ENCODE measurements at regions not wholly inside any gene's neighbourhood (a gene's known extent, or its start where the extent isn't known, plus 50 kb on each side); places are given as distances from the start of the nearest gene placed in this dataset.

DNA sequence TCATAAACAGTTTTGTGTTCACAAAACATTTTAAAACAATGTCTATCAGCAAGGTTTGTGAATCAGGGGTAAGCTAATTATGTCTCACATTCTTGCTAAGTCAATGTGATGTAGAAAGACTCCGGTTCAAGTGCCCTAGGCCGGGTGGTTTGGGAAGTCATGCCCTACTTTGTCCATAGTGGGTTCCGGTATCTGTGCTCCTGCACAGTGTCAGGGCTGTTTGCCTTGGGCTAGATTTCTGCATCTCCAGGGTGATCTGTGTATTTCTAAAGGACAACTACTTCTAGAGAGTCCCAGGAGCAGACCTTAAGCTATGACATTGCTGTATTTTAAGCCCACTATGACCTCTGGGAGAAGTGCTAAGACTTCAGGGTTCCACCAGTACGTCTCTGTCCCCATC, 504.1 kb downstream of the PLXNA4 start:
- TF ChIP-seq, protein P1, sequence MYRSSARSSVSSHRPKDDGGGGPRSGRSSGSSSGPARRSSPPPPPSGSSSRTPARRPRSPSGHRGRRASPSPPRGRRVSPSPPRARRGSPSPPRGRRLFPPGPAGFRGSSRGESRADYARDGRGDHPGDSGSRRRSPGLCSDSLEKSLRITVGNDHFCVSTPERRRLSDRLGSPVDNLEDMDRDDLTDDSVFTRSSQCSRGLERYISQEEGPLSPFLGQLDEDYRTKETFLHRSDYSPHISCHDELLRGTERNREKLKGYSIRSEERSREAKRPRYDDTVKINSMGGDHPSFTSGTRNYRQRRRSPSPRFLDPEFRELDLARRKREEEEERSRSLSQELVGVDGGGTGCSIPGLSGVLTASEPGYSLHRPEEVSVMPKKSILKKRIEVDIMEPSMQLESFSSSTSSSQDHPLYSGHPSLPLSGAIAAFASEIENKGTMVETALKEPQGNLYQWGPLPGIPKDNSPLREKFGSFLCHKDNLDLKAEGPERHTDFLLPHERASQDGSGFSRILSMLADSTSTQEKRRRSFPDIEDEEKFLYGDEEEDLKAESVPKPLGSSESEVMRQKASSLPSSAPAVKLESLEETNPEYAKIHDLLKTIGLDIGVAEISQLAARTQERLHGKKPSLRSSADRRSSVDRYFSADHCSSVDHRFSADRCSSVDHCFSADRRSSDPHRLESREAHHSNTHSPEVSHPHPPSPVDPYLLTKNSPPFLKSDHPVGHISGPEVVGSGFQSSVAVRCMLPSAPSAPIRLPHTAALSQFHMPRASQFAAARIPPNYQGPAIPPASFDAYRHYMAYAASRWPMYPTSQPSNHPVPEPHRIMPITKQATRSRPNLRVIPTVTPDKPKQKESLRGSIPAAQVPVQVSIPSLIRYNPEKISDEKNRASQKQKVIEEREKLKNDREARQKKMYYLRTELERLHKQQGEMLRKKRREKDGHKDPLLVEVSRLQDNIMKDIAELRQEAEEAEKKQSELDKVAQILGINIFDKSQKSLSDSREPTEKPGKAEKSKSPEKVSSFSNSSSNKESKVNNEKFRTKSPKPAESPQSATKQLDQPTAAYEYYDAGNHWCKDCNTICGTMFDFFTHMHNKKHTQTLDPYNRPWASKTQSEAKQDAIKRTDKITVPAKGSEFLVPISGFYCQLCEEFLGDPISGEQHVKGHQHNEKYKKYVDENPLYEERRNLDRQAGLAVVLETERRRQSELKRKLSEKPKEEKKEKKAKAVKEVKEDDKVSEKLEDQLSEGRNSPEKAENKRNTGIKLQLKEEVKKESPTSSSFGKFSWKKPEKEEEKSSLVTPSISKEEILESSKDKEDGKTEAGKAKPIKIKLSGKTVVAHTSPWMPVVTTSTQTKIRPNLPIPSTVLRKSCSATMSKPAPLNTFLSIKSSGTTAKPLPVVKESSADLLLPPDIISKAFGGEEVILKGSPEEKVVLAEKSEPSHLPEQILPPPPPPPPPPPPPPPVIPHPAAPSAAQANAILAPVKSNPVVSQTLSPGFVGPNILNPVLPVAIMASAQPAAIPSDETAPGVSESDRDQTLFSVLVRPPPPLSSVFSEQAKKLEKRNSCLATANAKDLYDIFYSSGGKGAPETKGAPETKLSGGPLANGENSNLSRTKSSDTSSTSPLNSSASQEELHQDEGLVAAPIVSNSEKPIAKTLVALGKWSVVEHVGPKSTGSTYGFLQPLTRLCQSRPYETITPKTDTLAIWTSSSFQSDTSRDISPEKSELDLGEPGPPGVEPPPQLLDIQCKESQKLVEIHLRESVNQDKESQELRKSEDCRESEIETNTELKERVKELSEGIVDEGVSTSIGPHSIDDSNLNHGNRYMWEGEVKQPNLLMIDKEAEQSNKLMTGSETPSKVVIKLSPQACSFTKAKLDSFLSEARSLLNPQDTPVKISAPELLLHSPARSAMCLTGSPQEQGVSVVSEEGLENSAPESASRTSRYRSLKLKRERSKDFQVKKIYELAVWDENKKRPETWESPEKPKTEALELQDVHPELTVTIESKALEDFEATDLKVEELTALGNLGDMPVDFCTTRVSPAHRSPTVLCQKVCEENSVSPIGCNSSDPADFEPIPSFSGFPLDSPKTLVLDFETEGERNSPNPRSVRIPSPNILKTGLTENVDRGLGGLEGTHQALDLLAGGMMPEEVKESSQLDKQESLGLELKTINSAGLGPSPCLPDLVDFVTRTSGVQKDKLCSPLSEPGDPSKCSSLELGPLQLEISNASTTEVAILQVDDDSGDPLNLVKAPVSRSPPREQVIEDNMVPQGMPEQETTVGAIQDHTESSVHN (IDR thresholded peaks at IDR 0.05; ENCODE audit: borderline replicate concordance in 1 of 2, low read depth in 1 of 2): no peak
- TF ChIP-seq MAZ (CRISPR knock-in tag; conservative IDR thresholded peaks at IDR 0.05 in 1 of 2, IDR thresholded peaks at IDR 0.05 in 1 of 2): no peak
- no peak for TF ChIP-seq POLR2AphosphoS5 (IDR thresholded peaks at IDR 0.05; ENCODE audit: control insufficient read depth, insufficient read depth, low read depth, low read length)
- TF ChIP-seq, protein P2, sequence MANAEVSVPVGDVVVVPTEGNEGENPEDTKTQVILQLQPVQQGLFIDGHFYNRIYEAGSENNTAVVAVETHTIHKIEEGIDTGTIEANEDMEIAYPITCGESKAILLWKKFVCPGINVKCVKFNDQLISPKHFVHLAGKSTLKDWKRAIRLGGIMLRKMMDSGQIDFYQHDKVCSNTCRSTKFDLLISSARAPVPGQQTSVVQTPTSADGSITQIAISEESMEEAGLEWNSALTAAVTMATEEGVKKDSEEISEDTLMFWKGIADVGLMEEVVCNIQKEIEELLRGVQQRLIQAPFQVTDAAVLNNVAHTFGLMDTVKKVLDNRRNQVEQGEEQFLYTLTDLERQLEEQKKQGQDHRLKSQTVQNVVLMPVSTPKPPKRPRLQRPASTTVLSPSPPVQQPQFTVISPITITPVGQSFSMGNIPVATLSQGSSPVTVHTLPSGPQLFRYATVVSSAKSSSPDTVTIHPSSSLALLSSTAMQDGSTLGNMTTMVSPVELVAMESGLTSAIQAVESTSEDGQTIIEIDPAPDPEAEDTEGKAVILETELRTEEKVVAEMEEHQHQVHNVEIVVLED (CRISPR knock-in tag; IDR thresholded peaks at IDR 0.05): no peak
- TF ChIP-seq, protein P3, sequence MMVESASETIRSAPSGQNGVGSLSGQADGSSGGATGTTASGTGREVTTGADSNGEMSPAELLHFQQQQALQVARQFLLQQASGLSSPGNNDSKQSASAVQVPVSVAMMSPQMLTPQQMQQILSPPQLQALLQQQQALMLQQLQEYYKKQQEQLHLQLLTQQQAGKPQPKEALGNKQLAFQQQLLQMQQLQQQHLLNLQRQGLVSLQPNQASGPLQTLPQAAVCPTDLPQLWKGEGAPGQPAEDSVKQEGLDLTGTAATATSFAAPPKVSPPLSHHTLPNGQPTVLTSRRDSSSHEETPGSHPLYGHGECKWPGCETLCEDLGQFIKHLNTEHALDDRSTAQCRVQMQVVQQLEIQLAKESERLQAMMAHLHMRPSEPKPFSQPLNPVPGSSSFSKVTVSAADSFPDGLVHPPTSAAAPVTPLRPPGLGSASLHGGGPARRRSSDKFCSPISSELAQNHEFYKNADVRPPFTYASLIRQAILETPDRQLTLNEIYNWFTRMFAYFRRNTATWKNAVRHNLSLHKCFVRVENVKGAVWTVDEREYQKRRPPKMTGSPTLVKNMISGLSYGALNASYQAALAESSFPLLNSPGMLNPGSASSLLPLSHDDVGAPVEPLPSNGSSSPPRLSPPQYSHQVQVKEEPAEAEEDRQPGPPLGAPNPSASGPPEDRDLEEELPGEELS (CRISPR knock-in tag; IDR thresholded peaks at IDR 0.05; ENCODE audit: borderline replicate concordance): no peak
- TF ChIP-seq POLR2A (conservative IDR thresholded peaks at IDR 0.05): no peak
- TF ChIP-seq CREB1 (IDR thresholded peaks at IDR 0.05): no peak
- TF ChIP-seq CREB1 (CRISPR knock-in tag; IDR thresholded peaks at IDR 0.05): no peak
- TF ChIP-seq, protein P4, sequence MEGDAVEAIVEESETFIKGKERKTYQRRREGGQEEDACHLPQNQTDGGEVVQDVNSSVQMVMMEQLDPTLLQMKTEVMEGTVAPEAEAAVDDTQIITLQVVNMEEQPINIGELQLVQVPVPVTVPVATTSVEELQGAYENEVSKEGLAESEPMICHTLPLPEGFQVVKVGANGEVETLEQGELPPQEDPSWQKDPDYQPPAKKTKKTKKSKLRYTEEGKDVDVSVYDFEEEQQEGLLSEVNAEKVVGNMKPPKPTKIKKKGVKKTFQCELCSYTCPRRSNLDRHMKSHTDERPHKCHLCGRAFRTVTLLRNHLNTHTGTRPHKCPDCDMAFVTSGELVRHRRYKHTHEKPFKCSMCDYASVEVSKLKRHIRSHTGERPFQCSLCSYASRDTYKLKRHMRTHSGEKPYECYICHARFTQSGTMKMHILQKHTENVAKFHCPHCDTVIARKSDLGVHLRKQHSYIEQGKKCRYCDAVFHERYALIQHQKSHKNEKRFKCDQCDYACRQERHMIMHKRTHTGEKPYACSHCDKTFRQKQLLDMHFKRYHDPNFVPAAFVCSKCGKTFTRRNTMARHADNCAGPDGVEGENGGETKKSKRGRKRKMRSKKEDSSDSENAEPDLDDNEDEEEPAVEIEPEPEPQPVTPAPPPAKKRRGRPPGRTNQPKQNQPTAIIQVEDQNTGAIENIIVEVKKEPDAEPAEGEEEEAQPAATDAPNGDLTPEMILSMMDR (IDR thresholded peaks at IDR 0.05 in 2 of 3, conservative IDR thresholded peaks at IDR 0.05 in 1 of 3; ENCODE audit: insufficient read depth in 2 of 3, low read depth in 1 of 3, low read length in 3 of 3): no peak
- no peak for TF ChIP-seq SMC3 (conservative IDR thresholded peaks at IDR 0.05; ENCODE audit: insufficient read depth, low read depth, low read length)
- no peak for TF ChIP-seq RFX5 (IDR thresholded peaks at IDR 0.05; ENCODE audit: low read depth, low read length)
- no peak for TF ChIP-seq SAFB2 (IDR thresholded peaks at IDR 0.05; ENCODE audit: borderline replicate concordance, low read depth, low read length, severe bottlenecking)
- TF ChIP-seq CAMTA2 (CRISPR knock-in tag; conservative IDR thresholded peaks at IDR 0.05): no peak
- no peak for TF ChIP-seq ZFP36 (IDR thresholded peaks at IDR 0.05; ENCODE audit: low read depth, low read length, partially characterized antibody)
- TF ChIP-seq MYNN (IDR thresholded peaks at IDR 0.05): no peak
- no peak for TF ChIP-seq MYNN (CRISPR knock-in tag; IDR thresholded peaks at IDR 0.05)
